Activated naive CD4-positive, alpha-beta T cell treated with anti-CD3 and anti-CD28 coated beads for 36 hours (primary cell): ENCODE measurements at regions not wholly inside any gene's neighbourhood (a gene's known extent, or its start where the extent isn't known, plus 50 kb on each side); places are given as distances from the start of the nearest gene placed in this dataset.

Source experiments
- CTCF ChIA-PET: fragments of 350-600 bp; sonication (Branson Sonifier 250); formaldehyde crosslinking; loops from one replicate; lab custom pipeline; 2021; ENCODE audit warnings: antibody characterized with exemption; lab: Charles Lee
- DNase-seq: peaks from one replicate; pipeline ENCODE4 v3.0.0-alpha.2; 2020
- H3K27ac Mint-ChIP-seq: one replicate; pipeline ENCODE4 v1.8.0; 2021; ENCODE audit warnings: mild to moderate bottlenecking, mixed read lengths
- H3K27me3 Mint-ChIP-seq: one replicate; pipeline ENCODE4 v1.8.0; 2021; ENCODE audit warnings: low read depth, mixed read lengths
- H3K36me3 Mint-ChIP-seq: one replicate; pipeline ENCODE4 v1.8.0; 2021; ENCODE audit warnings: low read depth, mixed read lengths
- H3K4me1 Mint-ChIP-seq: one replicate; pipeline ENCODE4 v1.8.0; 2021; ENCODE audit warnings: low read depth, mixed read lengths
- H3K4me3 Mint-ChIP-seq: one replicate; pipeline ENCODE4 v1.8.0; 2021; ENCODE audit warnings: mild to moderate bottlenecking, moderate library complexity, mixed read lengths
- H3K9me3 Mint-ChIP-seq: one replicate; pipeline ENCODE4 v1.8.0; 2021; ENCODE audit warnings: mixed read lengths
- intact Hi-C: fragments of 100-400 bp; cut with micrococcal nuclease; formaldehyde crosslinking; loops from one replicate; pipeline ENCODE4 v1.15.1; 2023

DNA sequence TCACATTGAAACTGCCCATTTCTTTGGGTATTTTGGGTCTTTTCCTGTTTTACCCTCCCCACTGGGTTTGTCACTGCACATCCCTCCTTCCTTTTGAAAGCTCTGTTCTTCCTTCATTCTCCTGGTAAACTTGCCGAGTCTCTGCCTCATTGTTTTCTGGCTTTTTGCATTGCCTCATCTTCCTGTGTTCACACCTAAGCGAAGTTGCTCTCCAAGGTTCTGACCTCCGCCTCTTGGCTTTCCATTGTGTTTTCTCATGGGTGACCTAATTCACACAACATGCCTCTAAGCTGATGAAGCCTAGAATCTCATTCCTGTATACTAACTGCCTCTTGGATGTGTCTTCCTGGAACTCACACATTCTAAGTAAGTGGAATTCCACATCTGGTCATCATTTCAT is 1096.1 kb upstream of the EEF2KMT start:
- CTCF ChIA-PET, result no interaction called here
- no peak overlapping the region for H3K27ac Mint-ChIP-seq
- no peaks in the 10 kb centered on the region for H3K4me1 Mint-ChIP-seq
- H3K36me3 Mint-ChIP-seq, result no peaks in the 10 kb centered on the region
- H3K4me3 Mint-ChIP-seq, result no peak overlapping the region
- no peaks in the 10 kb centered on the region for H3K27me3 Mint-ChIP-seq
- intact Hi-C loops, result no loop called here
- H3K9me3 Mint-ChIP-seq, result peaks cover 17% of the 10 kb centered on the region
- DNase-seq, result peak; percentile 7

DNA sequence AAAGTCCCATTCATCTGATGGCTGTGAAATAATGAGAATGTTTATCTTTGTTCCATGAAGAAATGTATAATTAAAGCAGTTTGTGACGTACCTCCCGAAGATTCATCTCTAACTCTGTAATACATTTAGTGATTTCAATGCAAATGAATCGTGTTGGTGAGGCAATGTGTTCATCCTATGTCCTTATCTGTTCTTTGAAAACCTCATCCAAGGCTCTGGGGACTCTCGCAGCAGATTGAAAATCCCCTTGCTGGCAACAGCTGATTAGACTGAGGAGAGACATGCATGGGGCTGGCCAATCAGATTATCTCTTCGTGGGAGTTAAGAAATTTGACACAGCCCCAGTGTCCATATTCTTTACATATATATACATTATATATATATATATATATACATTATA is 1095.4 kb upstream of the EEF2KMT start:
- intact Hi-C loops, result no loop called here
- DNase-seq, result no peak
- Mint-ChIP-seq H3K9me3 (peaks cover 17% of the 10 kb centered on the region), H3K27ac (no peak overlapping the region), H3K4me3 (no peak overlapping the region), H3K27me3 (no peaks in the 10 kb centered on the region), H3K4me1 (no peaks in the 10 kb centered on the region), H3K36me3 (no peaks in the 10 kb centered on the region)
- CTCF ChIA-PET, result no interaction called here

- Mint-ChIP-seq H3K36me3 (no peaks in the 10 kb centered on the region), H3K27ac (no peak overlapping the region), H3K4me3 (no peak overlapping the region), H3K4me1 (no peaks in the 10 kb centered on the region), H3K27me3 (no peaks in the 10 kb centered on the region), H3K9me3 (peaks cover 17% of the 10 kb centered on the region)
- no peak for DNase-seq
- intact Hi-C loops, result no loop called here
- CTCF ChIA-PET, result no interaction called here
Observed at GRCh38 chr16:6192532-6192931, 1094.9 kb upstream of the EEF2KMT start.

DNA sequence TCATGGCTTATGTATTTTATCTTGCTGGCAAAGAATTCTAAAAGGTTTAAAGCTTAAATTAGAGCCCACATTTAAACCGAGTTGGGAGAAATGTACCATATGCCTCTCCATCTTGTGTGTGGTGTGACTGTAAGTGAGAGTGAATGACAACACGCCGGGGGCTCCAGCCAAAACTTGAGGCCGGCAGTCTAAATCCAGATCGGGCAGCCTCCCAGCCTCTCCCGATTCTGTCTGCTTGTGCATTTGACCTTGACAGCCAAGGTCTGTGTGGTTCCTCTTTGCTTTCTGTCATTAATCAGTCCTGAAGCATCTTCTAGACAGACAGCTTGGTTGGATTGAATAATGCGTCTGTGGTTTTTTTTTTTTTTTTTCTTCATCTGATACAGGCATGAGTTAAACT is 1093.2 kb upstream of the EEF2KMT start:
- Mint-ChIP-seq H3K9me3 (peaks cover 17% of the 10 kb centered on the region), H3K27ac (no peak overlapping the region), H3K4me1 (no peaks in the 10 kb centered on the region), H3K36me3 (no peaks in the 10 kb centered on the region), H3K4me3 (no peak overlapping the region), H3K27me3 (no peaks in the 10 kb centered on the region)
- intact Hi-C loops, result no loop called here
- CTCF ChIA-PET, result no interaction called here
- no peak for DNase-seq

- Mint-ChIP-seq H3K4me1 (no peaks in the 10 kb centered on the region), H3K36me3 (no peaks in the 10 kb centered on the region), H3K9me3 (peaks cover 14% of the 10 kb centered on the region), H3K4me3 (no peak overlapping the region), H3K27ac (no peak overlapping the region), H3K27me3 (no peaks in the 10 kb centered on the region)
- DNase-seq, result no peak
- intact Hi-C loops, result no loop called here
- CTCF ChIA-PET, result no interaction called here
Observed at GRCh38 chr16:6189216-6189615, 1091.6 kb upstream of the EEF2KMT start.

DNA sequence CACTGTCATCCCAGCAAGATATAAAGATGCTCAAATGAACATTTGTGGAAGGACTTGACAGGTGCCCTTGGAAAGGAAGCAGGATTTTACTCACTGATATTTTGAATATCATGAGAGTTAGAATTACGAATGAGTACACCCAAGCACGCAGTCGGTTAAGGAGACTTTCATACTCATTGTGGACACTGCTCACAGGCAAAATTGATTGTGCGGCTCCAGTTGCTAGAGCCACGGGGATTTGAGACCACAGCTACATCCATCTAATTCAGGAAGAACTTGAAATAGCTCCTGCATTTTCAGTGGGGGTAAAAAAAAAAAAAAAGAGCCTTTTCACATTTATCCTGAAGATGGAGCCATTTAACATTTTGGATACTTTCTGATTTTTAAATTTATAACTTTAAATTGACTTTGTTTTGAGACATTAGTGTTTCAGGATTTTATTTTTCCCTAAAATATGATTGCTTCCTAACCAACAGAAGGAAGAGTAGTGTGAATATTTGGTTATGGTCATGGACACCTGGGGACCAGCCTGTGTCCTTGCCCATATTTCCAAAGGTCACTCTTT is 1080.1 kb upstream of the EEF2KMT start:
- CTCF ChIA-PET, result interaction anchor here (0.6 kb wide), 1 partner anchor 168 kb away, joined by 5 read pairs; no protein-coding TSS in a partner anchor
- Mint-ChIP-seq H3K4me3 (no peak overlapping the region), H3K27ac (no peak overlapping the region), H3K27me3 (no peaks in the 10 kb centered on the region), H3K4me1 (no peaks in the 10 kb centered on the region), H3K36me3 (peaks cover 2% of the 10 kb centered on the region), H3K9me3 (peaks cover 2% of the 10 kb centered on the region)
- no peak for DNase-seq
- intact Hi-C loops, result no loop called here

DNA sequence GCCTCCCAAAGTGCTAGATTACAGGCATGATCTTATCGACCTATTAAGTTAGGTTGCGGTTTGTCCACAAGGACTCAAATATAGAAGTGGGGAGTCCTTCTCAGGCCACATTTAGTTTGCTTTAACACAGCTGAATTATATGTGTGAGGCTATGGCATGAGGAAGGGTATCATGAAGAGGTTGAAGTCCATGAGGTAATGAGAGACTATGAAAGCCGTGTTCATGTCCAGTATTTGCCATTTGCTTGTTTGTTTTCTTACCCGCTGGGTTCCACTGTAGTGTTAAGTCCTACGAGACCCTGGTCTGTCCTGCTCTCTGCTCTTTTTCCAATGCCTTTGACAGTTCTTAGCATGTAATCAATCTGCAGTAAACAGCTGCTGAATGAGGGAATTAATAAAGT is 1072.4 kb upstream of the EEF2KMT start:
- intact Hi-C loops, result no loop called here

DNA sequence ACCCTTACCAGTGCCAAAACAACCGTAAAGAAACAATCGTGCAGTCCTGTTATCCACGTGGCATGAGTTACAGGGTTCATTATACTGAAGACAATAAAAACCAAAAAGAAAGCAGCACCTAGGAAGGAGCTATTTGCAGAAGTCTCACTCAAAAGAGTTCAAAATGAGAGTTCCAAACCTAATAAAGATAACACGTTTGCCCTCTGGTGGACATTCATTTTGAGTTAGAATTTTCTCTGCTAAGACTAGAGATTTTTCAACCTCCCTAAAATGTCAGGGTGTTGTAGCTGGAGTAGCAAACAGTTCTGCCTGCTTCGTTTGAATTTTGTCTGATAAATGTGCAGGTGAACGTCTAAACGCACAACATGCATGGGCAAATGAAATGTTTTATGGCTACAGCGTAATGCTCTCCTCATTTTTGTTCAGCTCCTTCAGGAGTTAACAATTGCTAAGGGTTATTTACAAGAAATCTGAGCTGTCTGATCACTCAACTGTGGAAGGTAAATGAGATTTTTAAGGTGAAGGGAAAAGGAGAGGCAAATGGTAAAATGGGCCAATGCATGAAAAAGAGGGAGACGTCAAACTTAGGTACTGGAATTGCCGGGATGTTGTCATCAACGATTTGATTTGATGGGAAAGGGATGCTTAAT is 1067.9 kb upstream of the EEF2KMT start:
- H3K9me3 Mint-ChIP-seq, result no peaks in the 10 kb centered on the region
- CTCF ChIA-PET, result interaction anchor here (0.5 to 0.7 kb wide), 2 partner anchors 465 to 501 kb away, joined by 3 to 4 read pairs; no protein-coding TSS in a partner anchor
- H3K27me3 Mint-ChIP-seq, result no peaks in the 10 kb centered on the region
- H3K4me1 Mint-ChIP-seq, result no peaks in the 10 kb centered on the region
- intact Hi-C loops, result no loop called here
- no peak overlapping the region for H3K4me3 Mint-ChIP-seq
- DNase-seq, result no peak
- no peaks in the 10 kb centered on the region for H3K36me3 Mint-ChIP-seq
- H3K27ac Mint-ChIP-seq, result no peak overlapping the region

More for the DNA sequence above, 1072.4 kb upstream of the EEF2KMT start:
- no peak overlapping the region for H3K27ac Mint-ChIP-seq
- H3K4me1 Mint-ChIP-seq, result no peaks in the 10 kb centered on the region
- no peak overlapping the region for H3K4me3 Mint-ChIP-seq
- CTCF ChIA-PET, result no interaction called here
- no peak for DNase-seq
- no peaks in the 10 kb centered on the region for H3K36me3 Mint-ChIP-seq
- H3K27me3 Mint-ChIP-seq, result no peaks in the 10 kb centered on the region
- peaks cover 4% of the 10 kb centered on the region for H3K9me3 Mint-ChIP-seq

DNA sequence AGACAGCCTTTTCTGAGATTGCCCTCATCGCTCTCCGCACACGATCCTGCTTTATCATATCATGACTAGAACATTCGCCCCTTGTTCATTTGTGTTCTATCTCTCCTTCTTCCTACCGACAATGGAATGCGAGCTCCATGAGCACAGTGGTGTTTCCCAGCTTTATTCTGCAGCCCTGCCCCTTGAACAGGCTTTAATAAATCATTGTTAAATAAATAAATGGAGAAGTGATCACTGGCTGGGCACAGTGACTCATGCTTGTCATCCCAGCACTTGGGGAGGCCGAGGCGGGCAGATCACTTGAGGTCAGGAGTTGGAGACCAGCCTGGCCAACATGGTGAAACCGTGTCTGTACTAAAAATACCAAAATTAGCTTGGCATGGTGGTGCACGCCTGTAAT is 1063.3 kb upstream of the EEF2KMT start:
- Mint-ChIP-seq H3K9me3 (peaks cover 2% of the 10 kb centered on the region), H3K27ac (no peak overlapping the region), H3K4me1 (no peaks in the 10 kb centered on the region), H3K27me3 (no peaks in the 10 kb centered on the region), H3K36me3 (no peaks in the 10 kb centered on the region), H3K4me3 (no peak overlapping the region)
- CTCF ChIA-PET, result no interaction called here
- intact Hi-C loops, result no loop called here
- no peak for DNase-seq

GRCh38 chr16:6160303-6160702 is 1062.7 kb upstream of the EEF2KMT start:
- intact Hi-C loops, result no loop called here
- DNase-seq, result no peak
- H3K36me3 Mint-ChIP-seq, result no peaks in the 10 kb centered on the region
- H3K27ac Mint-ChIP-seq, result no peak overlapping the region
- H3K4me1 Mint-ChIP-seq, result no peaks in the 10 kb centered on the region
- CTCF ChIA-PET, result no interaction called here
- no peak overlapping the region for H3K4me3 Mint-ChIP-seq
- H3K9me3 Mint-ChIP-seq, result peaks cover 2% of the 10 kb centered on the region
- no peaks in the 10 kb centered on the region for H3K27me3 Mint-ChIP-seq

GRCh38 chr16:6157806-6158205 is 1060.2 kb upstream of the EEF2KMT start:
- no peak overlapping the region for H3K27ac Mint-ChIP-seq
- CTCF ChIA-PET, result no interaction called here

DNA sequence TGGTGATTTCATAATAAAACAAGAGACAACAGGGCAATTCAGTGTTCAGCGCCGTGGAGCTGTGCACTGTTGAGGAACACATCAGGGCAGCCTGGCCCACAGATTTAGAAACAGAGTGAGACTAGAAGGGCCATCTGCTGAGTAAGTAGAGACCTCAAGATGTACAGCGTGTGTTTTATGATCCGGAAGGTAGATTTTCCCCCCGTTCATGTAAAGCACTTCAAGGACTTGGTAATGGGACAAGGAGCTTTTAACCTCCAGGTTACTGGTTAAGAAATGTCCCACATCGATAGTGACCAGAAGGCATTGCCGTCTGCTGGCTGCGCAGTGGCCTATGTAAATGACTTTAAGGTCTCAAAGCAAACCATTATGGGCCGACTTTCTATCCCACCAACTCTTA is 1057.7 kb upstream of the EEF2KMT start:
- no peaks in the 10 kb centered on the region for H3K36me3 Mint-ChIP-seq
- intact Hi-C loops, result no loop called here
- no peak for DNase-seq
- no peak overlapping the region for H3K27ac Mint-ChIP-seq
- peaks cover 7% of the 10 kb centered on the region for H3K9me3 Mint-ChIP-seq
- H3K27me3 Mint-ChIP-seq, result no peaks in the 10 kb centered on the region
- CTCF ChIA-PET, result no interaction called here
- no peak overlapping the region for H3K4me3 Mint-ChIP-seq
- H3K4me1 Mint-ChIP-seq, result no peaks in the 10 kb centered on the region

More at GRCh38 chr16:6157806-6158205, 1060.2 kb upstream of the EEF2KMT start:
- Mint-ChIP-seq H3K9me3 (peaks cover 7% of the 10 kb centered on the region), H3K4me3 (no peak overlapping the region), H3K4me1 (no peaks in the 10 kb centered on the region), H3K36me3 (no peaks in the 10 kb centered on the region), H3K27me3 (no peaks in the 10 kb centered on the region)
- no peak for DNase-seq
- intact Hi-C loops, result no loop called here

DNA sequence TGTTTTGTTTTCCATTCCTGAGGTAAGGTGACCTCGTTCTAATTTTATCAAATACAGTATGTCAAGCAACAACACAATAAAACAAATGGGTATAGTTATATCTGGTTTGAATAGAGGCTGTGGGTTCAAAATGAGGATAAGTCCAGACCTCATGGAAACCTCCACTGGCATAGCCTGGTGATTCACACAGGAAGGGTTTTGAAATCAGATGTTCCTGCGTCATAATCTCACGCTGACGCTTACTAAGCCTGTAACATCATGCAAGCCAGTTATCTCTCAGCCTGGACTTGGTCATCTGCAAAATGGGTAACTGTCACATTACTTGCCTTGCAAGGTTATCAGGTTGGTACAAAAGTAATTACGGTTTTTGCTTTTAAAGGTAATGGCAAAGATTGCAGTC is 1056.3 kb upstream of the EEF2KMT start:
- intact Hi-C loops, result no loop called here
- no peaks in the 10 kb centered on the region for H3K27me3 Mint-ChIP-seq
- H3K9me3 Mint-ChIP-seq, result peaks cover 7% of the 10 kb centered on the region
- H3K4me1 Mint-ChIP-seq, result no peaks in the 10 kb centered on the region
- H3K4me3 Mint-ChIP-seq, result no peak overlapping the region
- no peak for DNase-seq
- H3K36me3 Mint-ChIP-seq, result no peaks in the 10 kb centered on the region
- CTCF ChIA-PET, result no interaction called here
- no peak overlapping the region for H3K27ac Mint-ChIP-seq
